CD4-positive, alpha-beta T cell treated with Interleukin-1 beta for 1 hour (primary cell): ENCODE measurements at regions not wholly inside any gene's neighbourhood (a gene's known extent, or its start where the extent isn't known, plus 50 kb on each side); places are given as distances from the start of the nearest gene placed in this dataset.
"Not testable (repeated sequence)": the region's sequence is repeated elsewhere in the genome, so short reads cannot be mapped to it uniquely, and the experiment has no call there.

Source experiments
- DNase-seq, 2 donors: peaks; one replicate each; pipeline ENCODE4 v3.0.0-alpha.2; 2020 to 2022

- DNase-seq, result no peak
These were observed 443.2 kb upstream of the FRG1 start for GRCh38 chr4:189497516-189497915.

- no peak for DNase-seq
These were observed 442.7 kb upstream of the FRG1 start for GRCh38 chr4:189497996-189498395.

DNA sequence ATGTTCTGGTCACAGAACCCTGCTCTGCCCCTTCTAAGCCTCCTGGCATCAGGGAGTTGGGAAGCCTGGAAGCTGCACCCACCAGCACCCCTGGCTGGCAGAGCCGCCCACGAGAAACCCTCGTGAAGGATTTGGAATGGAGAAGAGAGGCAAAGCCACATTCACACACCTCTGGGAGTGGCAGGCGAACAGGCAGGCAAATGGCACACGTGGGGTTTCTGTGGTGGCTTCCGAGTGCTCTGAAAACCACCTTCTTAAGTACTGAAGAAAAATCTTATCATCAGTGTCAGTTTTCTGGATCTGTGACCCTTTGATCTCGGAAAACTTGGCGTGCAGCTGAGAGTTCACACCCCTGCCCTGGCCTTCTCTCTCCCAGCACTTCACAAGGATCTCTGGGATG is 442.2 kb upstream of the FRG1 start:
- DNase-seq, result no peak

DNA sequence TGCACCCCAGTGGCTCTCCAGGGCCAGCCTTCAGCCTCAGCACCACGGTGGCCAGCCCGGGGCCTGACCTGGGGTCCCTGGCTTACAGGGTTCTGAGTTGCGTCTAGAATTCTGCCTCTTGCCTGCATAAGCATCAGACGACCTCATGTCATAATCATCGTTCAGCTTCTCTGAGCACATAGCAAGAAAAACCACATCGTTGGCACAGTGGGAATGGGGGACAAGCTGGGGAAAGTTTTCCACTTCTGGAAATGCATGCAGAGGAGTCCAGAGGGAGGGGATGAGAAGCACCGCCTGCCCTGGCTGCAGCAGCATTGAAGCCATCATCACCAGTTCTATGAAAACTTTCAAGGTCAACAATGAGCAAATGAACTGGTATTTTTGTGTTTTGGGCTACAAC is 441.0 kb upstream of the FRG1 start:
- DNase-seq, result no peak

- no peak for DNase-seq
These were observed 439.7 kb upstream of the FRG1 start for GRCh38 chr4:189500970-189501369.

GRCh38 chr4:189502841-189503435 is 437.7 kb upstream of the FRG1 start:
- DNase-seq, result no peak

DNA sequence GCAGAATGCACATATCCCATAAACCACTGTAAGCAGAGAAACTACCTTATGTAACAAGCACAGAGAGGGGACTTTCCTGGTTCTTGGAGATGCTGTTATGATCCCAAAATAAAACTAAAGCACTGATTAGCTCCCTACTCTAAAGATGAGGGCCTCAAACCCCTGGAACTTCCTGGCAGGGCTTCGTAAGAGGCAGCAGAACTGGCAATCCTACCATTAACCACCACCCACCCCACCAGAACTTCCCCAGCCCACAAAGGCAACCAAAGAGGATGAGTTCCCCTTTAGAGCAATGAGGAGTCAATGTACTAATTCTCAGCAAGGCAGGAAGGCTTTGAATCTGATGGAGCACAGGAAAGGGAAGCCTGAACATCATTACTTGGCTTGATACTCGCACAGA is 436.5 kb upstream of the FRG1 start:
- no peak for DNase-seq

DNA sequence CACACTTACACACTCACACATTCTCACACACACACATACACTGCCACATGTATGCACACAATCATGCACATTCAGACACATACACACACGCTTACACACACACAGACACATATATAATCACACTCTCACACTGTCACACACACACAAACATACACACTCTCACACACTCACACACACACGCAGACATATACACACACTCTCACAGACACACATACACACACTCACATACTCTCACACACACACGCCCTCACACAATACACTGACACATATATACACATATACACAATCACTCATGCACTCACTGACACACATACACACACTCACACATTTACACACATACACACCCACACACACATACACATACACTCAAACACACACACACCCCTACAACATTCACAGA is 435.3 kb upstream of the FRG1 start:
- no peak for DNase-seq

- no peak for DNase-seq
These were observed 434.6 kb upstream of the FRG1 start for GRCh38 chr4:189506080-189506479.

- DNase-seq, result no peak
These were observed 433.6 kb upstream of the FRG1 start for GRCh38 chr4:189507060-189507459.

DNA sequence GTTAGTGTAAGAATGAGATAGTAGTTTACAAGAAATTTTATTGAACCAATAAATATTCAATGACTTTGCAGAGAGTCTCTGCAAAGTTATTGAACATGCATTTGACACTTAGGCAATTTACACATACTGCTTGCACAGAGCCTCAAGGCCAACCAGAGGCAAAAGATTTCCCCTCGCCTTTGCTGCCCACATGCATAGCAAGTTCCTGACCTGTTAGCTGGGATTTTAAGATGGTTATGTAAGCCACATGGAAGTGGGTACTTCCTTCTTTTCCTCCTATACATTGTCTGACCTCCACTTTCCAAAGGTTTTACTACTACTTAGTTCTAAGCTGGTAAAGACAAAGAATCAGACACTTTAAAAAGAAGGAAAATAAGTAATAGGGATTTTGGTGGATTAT is 430.1 kb upstream of the FRG1 start:
- no peak for DNase-seq

DNA sequence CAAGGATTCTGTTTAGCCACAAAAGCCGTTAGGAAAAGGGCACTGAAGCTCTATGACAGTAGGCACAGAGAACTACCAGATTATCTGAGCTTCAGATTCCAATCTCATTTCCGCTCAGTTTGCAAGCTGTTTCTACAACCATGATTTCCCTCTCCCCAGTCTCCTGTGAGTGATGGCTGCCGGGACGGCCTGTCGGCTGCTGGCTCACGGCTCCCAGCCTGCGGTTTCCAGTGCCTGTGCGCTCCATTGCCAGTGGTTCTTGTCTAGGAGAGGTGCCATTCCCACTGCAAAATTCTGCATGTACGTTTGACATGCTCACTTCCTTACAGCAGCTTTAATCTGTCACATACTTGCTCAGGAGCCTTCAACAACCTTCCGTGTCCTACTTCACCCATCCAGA is 429.1 kb upstream of the FRG1 start:
- no peak for DNase-seq

GRCh38 chr4:189513421-189513820 is 427.3 kb upstream of the FRG1 start:
- DNase-seq, result no peak

GRCh38 chr4:189514209-189514608 is 426.5 kb upstream of the FRG1 start:
- no peak for DNase-seq

DNA sequence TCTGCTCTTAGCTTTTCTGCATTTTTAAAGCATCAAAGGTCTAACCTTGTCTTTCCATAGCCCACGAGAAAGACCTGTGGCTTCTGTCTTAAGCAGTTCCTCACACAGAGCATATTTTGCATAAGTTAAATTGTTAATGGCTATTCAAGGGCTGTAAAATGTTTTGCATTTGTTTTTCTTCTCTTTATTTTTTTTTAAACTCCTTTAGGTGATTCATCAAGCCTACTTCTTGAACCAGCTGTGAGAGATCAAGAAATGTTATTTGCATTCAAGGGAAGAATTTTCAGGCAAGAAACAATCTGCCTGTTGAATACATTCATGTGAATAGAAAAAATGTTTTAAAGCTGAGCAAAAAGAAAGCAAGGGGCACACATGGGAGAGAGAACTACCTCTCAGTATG is 423.8 kb upstream of the FRG1 start:
- no peak for DNase-seq

DNA sequence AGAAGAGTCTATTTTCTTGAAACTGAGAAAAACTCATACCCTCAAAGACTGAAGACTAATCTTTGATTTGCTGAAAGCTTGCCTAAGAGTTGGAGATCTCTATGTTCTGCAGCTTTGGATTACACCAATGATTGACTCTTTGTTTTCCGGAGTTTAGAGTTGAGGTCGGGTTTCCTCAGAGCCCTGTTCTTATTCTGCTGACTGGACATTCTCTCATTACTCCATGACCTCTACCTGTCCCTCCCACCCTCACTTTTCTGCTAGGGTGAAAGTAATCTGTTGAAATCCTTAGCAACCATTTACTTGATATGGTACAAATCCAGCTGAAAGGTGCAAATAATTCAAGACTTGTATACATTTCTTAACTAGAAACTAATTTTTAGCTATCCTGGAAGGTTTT is 421.5 kb upstream of the FRG1 start:
- no peak for DNase-seq

DNA sequence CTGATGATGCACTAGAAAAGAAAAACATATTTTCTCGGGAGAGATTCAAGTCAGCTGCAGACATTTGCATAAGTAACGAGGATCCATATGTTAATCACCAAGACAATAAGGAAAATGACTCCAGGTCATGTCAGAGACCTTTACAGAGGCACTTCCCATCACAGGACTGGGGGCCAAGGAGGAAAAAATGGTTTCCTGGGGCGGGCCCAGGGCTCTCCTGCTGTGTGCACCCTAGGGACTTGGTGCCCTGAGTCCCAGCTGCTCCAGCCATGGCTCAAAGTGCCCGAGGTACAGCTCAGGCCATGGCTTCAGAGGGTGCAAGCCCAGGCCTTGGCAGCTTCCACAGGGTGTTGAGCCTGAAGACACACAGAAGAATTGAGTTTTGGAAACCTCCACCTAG is 415.4 kb upstream of the FRG1 start:
- DNase-seq, result no peak

GRCh38 chr4:189530848-189531247 is 409.8 kb upstream of the FRG1 start:
- no peak for DNase-seq

- no peak for DNase-seq
These were observed 407.1 kb upstream of the FRG1 start for GRCh38 chr4:189533603-189534002.

DNA sequence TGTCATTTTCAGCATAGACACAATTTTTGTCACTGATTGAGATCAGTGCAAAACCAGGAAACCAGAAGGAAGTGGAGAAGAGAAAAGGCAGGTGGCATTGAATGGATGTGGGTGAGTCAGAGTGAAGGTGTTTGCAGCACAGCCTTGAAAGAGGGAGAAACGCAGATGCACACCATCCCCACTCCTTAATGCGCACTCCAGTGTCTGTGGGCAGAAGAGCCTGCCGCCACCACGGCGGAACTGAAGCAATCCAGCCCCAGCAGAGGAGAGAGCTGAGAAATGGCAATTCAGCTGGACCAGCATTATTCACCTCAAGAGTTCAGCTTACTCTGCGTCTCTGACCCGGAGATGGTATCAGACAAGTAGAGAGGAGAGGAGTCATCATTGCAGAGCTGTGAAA is 393.1 kb upstream of the FRG1 start:
- no peak for DNase-seq

GRCh38 chr4:189548484-189549125 is 392.1 kb upstream of the FRG1 start:
- no peak for DNase-seq

GRCh38 chr4:189551931-189552670 is 388.6 kb upstream of the FRG1 start:
- DNase-seq, result not testable (repeated sequence)

DNA sequence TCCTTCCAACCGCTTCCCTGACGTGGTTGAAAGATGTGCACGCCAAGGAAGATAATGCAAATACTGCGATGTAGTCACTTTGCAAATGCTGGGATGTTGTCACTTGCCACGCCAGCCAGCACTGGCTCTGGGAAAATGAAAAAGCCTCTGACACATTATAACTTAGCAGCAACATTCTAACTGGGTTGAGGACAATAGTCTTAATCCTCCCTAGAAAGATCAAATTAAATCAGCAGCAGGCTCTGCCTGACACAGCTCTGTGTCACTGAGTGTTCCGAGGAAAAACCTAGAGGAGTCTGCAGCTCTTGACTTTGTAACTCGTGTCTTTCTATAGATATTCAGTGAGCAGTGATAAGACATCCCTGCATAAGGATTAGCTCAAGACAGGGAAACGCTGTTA is 380.1 kb upstream of the FRG1 start:
- DNase-seq, result not testable (repeated sequence)

DNA sequence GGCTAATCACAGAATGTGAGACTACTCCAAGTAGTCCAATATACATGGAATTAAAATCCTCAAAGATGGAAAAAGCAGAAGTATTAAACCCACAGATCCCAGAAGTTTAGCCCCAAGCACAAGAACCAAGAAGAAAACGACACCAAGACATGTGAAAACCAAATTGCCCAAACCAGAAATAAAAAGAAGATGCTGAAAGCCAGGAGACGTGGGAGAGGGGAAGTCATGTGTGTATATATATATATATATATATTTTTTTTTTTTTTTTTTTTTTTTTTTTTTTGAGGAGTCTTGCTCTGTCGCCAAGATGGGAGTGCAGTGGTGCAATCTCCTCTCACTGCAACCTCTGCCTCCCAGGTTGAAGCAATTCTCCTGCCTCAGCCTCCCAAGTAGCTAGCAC is 376.9 kb upstream of the FRG1 start:
- DNase-seq, result not testable (repeated sequence)

DNA sequence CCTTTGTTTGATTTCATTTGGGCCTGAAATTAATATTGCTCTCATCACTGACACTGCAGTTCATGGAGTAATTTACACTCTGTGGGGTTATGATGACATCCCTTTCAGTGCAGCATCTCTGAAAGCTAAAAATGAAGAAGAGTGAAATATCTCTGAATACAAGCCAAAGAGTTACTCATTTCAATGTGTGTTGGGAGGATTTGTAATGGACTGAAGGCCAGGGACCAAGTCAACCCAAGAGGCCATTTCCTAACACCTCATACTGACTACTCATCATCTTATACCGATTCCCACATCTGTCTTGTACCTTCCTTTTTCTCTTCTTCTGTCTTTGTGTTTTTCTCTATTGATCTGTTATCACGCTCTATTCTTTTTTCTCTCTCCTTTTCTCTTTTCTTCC is 374.4 kb upstream of the FRG1 start:
- DNase-seq, result not testable (repeated sequence)
